ENCODE measurements at regions not wholly inside any gene's neighbourhood (a gene's known extent, or its start where the extent isn't known, plus 50 kb on each side); places are given as distances from the start of the nearest gene placed in this dataset. TPM values are rescaled to one million over a fixed set of nuclear protein-coding genes. Genes with fewer than 3 reads are reported as not detected.

DNA sequence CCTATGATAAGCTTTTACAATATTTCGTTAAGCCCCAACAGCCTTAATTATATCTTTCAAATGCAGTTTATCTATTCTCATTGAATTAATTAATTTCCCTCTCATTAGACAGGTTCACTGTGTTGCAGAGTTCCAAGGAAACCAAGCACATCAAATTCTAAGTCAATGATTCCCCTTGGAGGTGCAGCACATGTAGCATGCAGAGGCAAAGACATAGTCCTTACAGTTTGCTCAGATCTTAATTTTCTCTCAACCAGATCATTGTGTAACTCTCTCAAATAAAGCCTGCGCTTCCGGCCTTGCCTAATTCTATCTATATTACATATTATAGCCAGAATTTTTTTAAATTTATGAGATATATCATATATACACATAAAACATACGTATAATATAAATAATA lies 205.4 kb downstream of the GRIA2 start:
- no peaks in the 10 kb centered on the region for H3K4me1 ChIP-seq (ENCODE audit: control insufficient read depth, insufficient read depth, low read length)
- H3K36me3 ChIP-seq (ENCODE audit: insufficient read depth, low read length), result no peaks in the 10 kb centered on the region
- H3K4me2 ChIP-seq (ENCODE audit: low read length), result no peak overlapping the region
- H3K27me3 ChIP-seq (ENCODE audit: control insufficient read depth, insufficient read depth, low read length), result no peaks in the 10 kb centered on the region
- no peak overlapping the region for H3K4me3 ChIP-seq (ENCODE audit: low read length)
- H3K9ac ChIP-seq (ENCODE audit: low read depth, low read length), result no peak overlapping the region
- H3K9me3 ChIP-seq (replicated peaks; ENCODE audit: low read length), result no peaks in the 10 kb centered on the region

- Histone ChIP-seq H3K4me1 (ENCODE audit: control insufficient read depth, insufficient read depth, low read length) (no peaks in the 10 kb centered on the region), H3K4me3 (ENCODE audit: low read length) (no peak overlapping the region), H3K4me2 (ENCODE audit: low read length) (no peak overlapping the region), H3K36me3 (ENCODE audit: insufficient read depth, low read length) (no peaks in the 10 kb centered on the region), H3K9ac (ENCODE audit: low read depth, low read length) (no peak overlapping the region), H3K9me3 (replicated peaks; ENCODE audit: low read length) (no peaks in the 10 kb centered on the region), H3K27me3 (ENCODE audit: control insufficient read depth, insufficient read depth, low read length) (no peaks in the 10 kb centered on the region)
Observed at GRCh38 chr4:157423526-157424020, 203.0 kb downstream of the GRIA2 start.

- Histone ChIP-seq H3K9ac (ENCODE audit: low read depth, low read length) (no peak overlapping the region), H3K36me3 (ENCODE audit: insufficient read depth, low read length) (no peaks in the 10 kb centered on the region), H3K4me1 (ENCODE audit: control insufficient read depth, insufficient read depth, low read length) (no peaks in the 10 kb centered on the region), H3K9me3 (replicated peaks; ENCODE audit: low read length) (no peaks in the 10 kb centered on the region), H3K4me2 (ENCODE audit: low read length) (no peak overlapping the region), H3K27me3 (ENCODE audit: control insufficient read depth, insufficient read depth, low read length) (no peaks in the 10 kb centered on the region), H3K4me3 (ENCODE audit: low read length) (no peak overlapping the region)
Observed at GRCh38 chr4:157421365-157421764, 200.8 kb downstream of the GRIA2 start.

Small RNA genes lying in the stretch of these regions (small RNA-seq; reads per million reads assigned to genes)
- gene RF00019, result not detected
